ENCODE measurements at regions not wholly inside any gene's neighbourhood (a gene's known extent, or its start where the extent isn't known, plus 50 kb on each side); places are given as distances from the start of the nearest gene placed in this dataset.

DNA sequence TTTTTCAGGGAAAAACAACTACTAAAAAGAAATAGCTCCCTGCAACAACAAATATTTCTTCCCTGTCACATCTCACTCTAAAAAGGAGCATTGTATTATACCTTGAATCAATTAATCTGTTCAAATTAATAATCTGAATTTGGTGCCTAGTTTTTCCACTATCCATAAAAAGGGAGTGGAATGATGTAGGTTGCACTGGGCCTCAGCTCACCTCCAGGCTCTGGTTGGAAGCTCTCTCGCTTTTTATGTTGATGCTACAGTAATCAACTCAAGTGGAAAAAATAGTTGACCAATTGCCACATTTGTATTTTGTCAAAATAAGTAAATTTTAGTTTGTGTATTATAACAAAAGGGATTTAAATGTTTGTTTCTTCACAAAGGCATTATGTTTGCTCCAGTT is 126.1 kb downstream of the MAD2L1 start:
- Histone ChIP-seq H3K4me3 (ENCODE audit: low read depth, low read length) (no peak overlapping the region), H3K36me3 (no peaks in the 10 kb centered on the region), H3K9me3 (ENCODE audit: severe bottlenecking) (no peaks in the 10 kb centered on the region), H3K27ac (no peak overlapping the region), H3K27me3 (ENCODE audit: insufficient read depth, low read depth, severe bottlenecking) (no peaks in the 10 kb centered on the region)
- TF ChIP-seq, protein P1, sequence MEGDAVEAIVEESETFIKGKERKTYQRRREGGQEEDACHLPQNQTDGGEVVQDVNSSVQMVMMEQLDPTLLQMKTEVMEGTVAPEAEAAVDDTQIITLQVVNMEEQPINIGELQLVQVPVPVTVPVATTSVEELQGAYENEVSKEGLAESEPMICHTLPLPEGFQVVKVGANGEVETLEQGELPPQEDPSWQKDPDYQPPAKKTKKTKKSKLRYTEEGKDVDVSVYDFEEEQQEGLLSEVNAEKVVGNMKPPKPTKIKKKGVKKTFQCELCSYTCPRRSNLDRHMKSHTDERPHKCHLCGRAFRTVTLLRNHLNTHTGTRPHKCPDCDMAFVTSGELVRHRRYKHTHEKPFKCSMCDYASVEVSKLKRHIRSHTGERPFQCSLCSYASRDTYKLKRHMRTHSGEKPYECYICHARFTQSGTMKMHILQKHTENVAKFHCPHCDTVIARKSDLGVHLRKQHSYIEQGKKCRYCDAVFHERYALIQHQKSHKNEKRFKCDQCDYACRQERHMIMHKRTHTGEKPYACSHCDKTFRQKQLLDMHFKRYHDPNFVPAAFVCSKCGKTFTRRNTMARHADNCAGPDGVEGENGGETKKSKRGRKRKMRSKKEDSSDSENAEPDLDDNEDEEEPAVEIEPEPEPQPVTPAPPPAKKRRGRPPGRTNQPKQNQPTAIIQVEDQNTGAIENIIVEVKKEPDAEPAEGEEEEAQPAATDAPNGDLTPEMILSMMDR (IDR thresholded peaks at IDR 0.05; ENCODE audit: low read depth, low read length) = no peak
- no peak for DNase-seq

DNA sequence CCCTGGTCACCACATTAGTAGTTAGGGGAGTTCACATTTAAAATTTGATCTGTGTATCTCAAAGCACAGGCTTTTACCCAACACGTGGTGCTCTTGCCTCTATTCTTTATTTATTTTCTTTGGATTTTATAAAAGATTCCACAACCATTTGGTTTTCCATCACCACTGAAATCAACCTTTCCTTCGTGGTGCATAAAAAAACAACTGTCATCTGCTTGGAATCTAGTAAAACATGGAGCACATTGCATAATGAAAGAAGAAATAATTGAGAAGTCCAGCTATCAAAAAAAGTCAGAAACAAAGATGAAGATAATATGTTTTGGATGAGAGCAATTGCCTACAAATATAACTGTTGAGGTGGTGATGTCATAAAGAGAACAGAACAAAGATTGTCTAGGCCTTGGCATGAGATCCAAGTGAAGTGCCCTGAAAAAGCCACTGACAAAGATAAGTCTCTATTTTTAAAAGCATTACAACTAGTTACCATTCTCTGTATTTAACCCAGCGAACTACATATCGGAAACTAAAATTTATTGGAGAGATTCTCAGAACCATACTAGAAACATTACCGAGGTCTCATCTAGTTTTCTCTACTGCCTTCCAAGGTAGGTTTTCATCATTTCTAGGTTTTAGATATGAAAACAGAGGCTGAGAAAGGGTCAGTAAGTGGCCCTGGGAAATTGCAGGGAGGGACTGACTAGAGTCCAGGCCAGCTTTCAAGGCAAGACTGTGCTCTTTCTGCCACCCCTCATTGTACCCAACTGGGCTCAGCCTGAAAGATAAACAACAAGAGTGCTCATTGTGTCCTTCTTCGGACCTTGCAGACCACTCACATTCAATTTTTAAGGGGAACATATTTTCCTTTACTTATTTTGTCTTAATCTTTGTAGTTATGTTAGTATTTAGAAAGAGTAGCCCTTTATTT is 127.3 kb downstream of the MAD2L1 start:
- TF ChIP-seq, protein P1 (IDR thresholded peaks at IDR 0.05; ENCODE audit: low read depth, low read length) = no peak
- Histone ChIP-seq H3K27me3 (ENCODE audit: insufficient read depth, low read depth, severe bottlenecking) (no peaks in the 10 kb centered on the region), H3K36me3 (no peaks in the 10 kb centered on the region), H3K4me3 (ENCODE audit: low read depth, low read length) (no peak overlapping the region), H3K9me3 (ENCODE audit: severe bottlenecking) (no peaks in the 10 kb centered on the region), H3K27ac (no peak overlapping the region)
- DNase-seq = no peak

DNA sequence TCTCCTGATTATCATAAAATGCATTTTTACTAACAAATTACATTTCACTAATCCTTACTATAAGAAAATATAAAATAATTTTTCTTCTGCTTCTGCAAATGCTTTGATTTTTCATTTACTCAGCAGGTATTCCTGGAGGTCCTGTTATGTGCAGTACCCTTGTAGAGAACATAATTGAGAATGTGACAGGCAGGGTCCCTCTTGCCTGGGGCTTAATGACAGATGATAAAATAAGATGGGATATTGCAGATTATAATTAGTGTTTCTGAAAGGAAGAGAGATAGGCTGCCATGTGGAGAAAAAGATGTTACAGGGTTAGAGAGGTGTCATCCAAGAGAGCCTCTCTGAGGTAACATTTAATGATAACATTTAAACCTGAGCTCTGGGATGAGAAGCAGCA is 128.9 kb downstream of the MAD2L1 start:
- TF ChIP-seq, protein P1 (IDR thresholded peaks at IDR 0.05; ENCODE audit: low read depth, low read length) = no peak
- no peaks in the 10 kb centered on the region for H3K36me3 ChIP-seq
- H3K4me3 ChIP-seq (ENCODE audit: low read depth, low read length) = no peak overlapping the region
- no peaks in the 10 kb centered on the region for H3K27me3 ChIP-seq (ENCODE audit: insufficient read depth, low read depth, severe bottlenecking)
- no peak for DNase-seq
- H3K27ac ChIP-seq = no peak overlapping the region
- no peaks in the 10 kb centered on the region for H3K9me3 ChIP-seq (ENCODE audit: severe bottlenecking)

DNA sequence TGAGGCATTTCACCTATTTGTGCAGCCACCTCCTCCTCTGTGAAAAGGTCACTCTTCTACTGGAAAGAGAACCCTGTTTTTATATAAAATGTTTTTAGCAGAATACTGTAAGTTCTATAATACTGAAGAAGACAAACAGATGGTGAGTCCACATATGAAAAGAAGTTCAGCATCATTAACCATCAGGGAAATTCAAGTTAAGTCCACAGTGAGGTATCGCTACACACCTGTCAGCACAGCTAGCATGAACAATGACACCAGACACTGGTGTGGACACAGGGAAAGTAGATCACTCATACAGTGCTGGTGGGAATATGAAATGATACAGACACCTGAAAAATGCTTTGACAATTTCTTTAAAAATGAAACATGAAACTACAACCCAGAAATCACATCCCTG is 133.0 kb downstream of the MAD2L1 start:
- H3K9me3 ChIP-seq (ENCODE audit: severe bottlenecking) = no peaks in the 10 kb centered on the region
- TF ChIP-seq, protein P1 (IDR thresholded peaks at IDR 0.05; ENCODE audit: low read depth, low read length) = no peak
- H3K4me3 ChIP-seq (ENCODE audit: low read depth, low read length) = no peak overlapping the region
- no peak for DNase-seq
- no peaks in the 10 kb centered on the region for H3K36me3 ChIP-seq
- no peaks in the 10 kb centered on the region for H3K27me3 ChIP-seq (ENCODE audit: insufficient read depth, low read depth, severe bottlenecking)
- no peak overlapping the region for H3K27ac ChIP-seq

DNA sequence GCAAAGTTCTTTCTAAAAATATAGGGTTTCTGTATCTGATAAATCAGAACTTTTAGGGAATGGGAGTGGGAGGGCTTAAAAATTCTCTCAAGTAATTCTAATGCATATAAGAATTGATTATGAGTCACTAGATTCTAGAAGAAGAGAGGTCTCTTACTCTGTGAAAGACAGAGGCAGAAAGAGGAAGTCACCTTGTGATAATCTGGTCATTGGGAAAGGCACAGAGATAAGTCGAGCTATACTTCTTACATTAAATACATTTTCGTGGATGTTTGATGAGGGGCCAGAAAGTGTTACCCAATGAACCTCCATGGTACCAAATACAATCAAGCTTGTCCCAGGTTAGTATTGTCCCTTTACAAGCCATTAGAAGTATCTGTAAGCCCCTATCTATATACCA is 134.4 kb downstream of the MAD2L1 start:
- Histone ChIP-seq H3K36me3 (no peaks in the 10 kb centered on the region), H3K4me3 (ENCODE audit: low read depth, low read length) (no peak overlapping the region), H3K27ac (no peak overlapping the region), H3K9me3 (ENCODE audit: severe bottlenecking) (no peaks in the 10 kb centered on the region), H3K27me3 (ENCODE audit: insufficient read depth, low read depth, severe bottlenecking) (no peaks in the 10 kb centered on the region)
- DNase-seq = no peak
- TF ChIP-seq, protein P1 (IDR thresholded peaks at IDR 0.05; ENCODE audit: low read depth, low read length) = no peak

All from WERI-Rb-1 (cell line).